ENCODE measurements at regions not wholly inside any gene's neighbourhood (a gene's known extent, or its start where the extent isn't known, plus 50 kb on each side); places are given as distances from the start of the nearest gene placed in this dataset.

DNA sequence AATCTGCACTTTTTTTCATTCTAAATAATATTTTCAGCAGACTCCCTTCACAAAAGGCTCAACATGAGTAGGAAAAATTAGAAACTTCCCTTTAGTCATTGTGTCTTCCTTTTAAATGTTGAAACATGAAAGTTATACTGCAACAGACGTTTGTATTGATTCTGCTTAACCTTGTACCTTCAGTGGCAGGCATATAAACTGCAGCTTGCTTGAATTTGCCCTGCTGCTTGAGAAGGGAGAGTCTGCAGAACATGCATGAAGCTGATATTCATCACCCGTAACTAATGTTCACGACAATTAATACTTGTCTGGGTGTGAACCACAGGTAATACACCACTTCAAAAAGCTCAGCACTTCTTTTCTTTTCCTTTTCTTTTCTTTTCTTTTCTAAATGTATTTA, 294.7 kb upstream of the LRP1B start:
- no peaks in the 10 kb centered on the region for H3K27me3 Mint-ChIP-seq (ENCODE audit: low read depth)
- Histone ChIP-seq H3K27ac (ENCODE audit: insufficient read length, low read depth, low read length) (no peak overlapping the region), H3K4me2 (ENCODE audit: insufficient read depth, insufficient read length, low read length) (no peak overlapping the region), H3K79me2 (ENCODE audit: insufficient read depth, low read length) (no peaks in the 10 kb centered on the region), H2BK120ac (ENCODE audit: low read depth, low read length, poor library complexity, severe bottlenecking) (no peak overlapping the region), H2BK15ac (ENCODE audit: low read depth, low read length) (no peak overlapping the region), H3K23ac (ENCODE audit: insufficient read length, low read depth, low read length) (no peak overlapping the region), H2BK12ac (ENCODE audit: insufficient read length, low read depth, low read length) (no peak overlapping the region), H4K91ac (ENCODE audit: insufficient read length, low read depth, low read length) (no peak overlapping the region), H2AK5ac (ENCODE audit: insufficient read length, low read length) (no peak overlapping the region), H3K14ac (ENCODE audit: insufficient read depth, low read length) (no peak overlapping the region), H3K79me1 (ENCODE audit: insufficient read depth, low read depth, low read length, poor library complexity, severe bottlenecking) (no peaks in the 10 kb centered on the region), H3T11ph (ENCODE audit: low read length) (no peak overlapping the region), H2AFZ (ENCODE audit: low read length) (no peak overlapping the region), H4K8ac (replicated peaks; ENCODE audit: insufficient read length, low read depth, low read length) (no peak overlapping the region), H4K20me1 (ENCODE audit: control insufficient read depth, insufficient read depth, insufficient read length) (no peaks in the 10 kb centered on the region), H3K4ac (ENCODE audit: low read depth, low read length) (no peak overlapping the region), H3K9ac (ENCODE audit: extremely low read depth, insufficient read length, low read length) (no peak overlapping the region), H3K18ac (ENCODE audit: insufficient read length, low read depth, low read length) (no peak overlapping the region), H3K4me1 (ENCODE audit: insufficient read depth, low read length) (no peaks in the 10 kb centered on the region), H3K9me3 (ENCODE audit: control insufficient read depth, low read depth, low read length) (no peaks in the 10 kb centered on the region), H4K5ac (ENCODE audit: insufficient read length, low read depth, low read length) (no peak overlapping the region), H2BK5ac (ENCODE audit: insufficient read length, low read length) (no peak overlapping the region), H2BK20ac (ENCODE audit: low read depth, low read length, poor library complexity, severe bottlenecking) (no peak overlapping the region), H3K56ac (ENCODE audit: insufficient read length, low read depth, low read length) (no peak overlapping the region), H3K27me3 (ENCODE audit: insufficient read depth, low read length) (no peaks in the 10 kb centered on the region), H3K23me2 (ENCODE audit: insufficient read length, low read depth, low read length, poor library complexity, severe bottlenecking) (no peaks in the 10 kb centered on the region)
- DNase-seq, result no peak
- no CpG with 5 or more reads among the region's 3 CpGs for WGBS (ENCODE audit: extremely low coverage, insufficient read length, low lambda C conversion rate)
- H3K27ac Mint-ChIP-seq, result no peak overlapping the region
- H3K36me3 Mint-ChIP-seq (ENCODE audit: insufficient read depth in 1 of 3, low read depth in 3 of 3), result no peaks in the 10 kb centered on the region
- peaks cover 0 to 4% of the 10 kb centered on the region in 2 experiments; a peak in 1 of 5 replicates for H3K9me3 Mint-ChIP-seq
- TF ChIP-seq, protein P1, sequence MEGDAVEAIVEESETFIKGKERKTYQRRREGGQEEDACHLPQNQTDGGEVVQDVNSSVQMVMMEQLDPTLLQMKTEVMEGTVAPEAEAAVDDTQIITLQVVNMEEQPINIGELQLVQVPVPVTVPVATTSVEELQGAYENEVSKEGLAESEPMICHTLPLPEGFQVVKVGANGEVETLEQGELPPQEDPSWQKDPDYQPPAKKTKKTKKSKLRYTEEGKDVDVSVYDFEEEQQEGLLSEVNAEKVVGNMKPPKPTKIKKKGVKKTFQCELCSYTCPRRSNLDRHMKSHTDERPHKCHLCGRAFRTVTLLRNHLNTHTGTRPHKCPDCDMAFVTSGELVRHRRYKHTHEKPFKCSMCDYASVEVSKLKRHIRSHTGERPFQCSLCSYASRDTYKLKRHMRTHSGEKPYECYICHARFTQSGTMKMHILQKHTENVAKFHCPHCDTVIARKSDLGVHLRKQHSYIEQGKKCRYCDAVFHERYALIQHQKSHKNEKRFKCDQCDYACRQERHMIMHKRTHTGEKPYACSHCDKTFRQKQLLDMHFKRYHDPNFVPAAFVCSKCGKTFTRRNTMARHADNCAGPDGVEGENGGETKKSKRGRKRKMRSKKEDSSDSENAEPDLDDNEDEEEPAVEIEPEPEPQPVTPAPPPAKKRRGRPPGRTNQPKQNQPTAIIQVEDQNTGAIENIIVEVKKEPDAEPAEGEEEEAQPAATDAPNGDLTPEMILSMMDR (conservative IDR thresholded peaks at IDR 0.05), result no peak
- peaks cover 7 to 11% of the 10 kb centered on the region in 2 experiments for H3K4me1 Mint-ChIP-seq
- no peak overlapping the region for H3K4me3 Mint-ChIP-seq

All from H9 (cell line).